Activated naive CD4-positive, alpha-beta T cell treated with Interleukin-2 at 50 U/mL for 16 hours (primary cell): ENCODE measurements at regions not wholly inside any gene's neighbourhood (a gene's known extent, or its start where the extent isn't known, plus 50 kb on each side); places are given as distances from the start of the nearest gene placed in this dataset.
"Not testable (repeated sequence)": the region's sequence is repeated elsewhere in the genome, so short reads cannot be mapped to it uniquely, and the experiment has no call there.

Source experiments
- DNase-seq: peaks from one replicate; pipeline ENCODE4 v3.0.0-alpha.2; 2020

- not testable (repeated sequence) for DNase-seq
Measured at GRCh38 chr6:14297118-14297517, 179.5 kb downstream of the CD83 start.

DNA sequence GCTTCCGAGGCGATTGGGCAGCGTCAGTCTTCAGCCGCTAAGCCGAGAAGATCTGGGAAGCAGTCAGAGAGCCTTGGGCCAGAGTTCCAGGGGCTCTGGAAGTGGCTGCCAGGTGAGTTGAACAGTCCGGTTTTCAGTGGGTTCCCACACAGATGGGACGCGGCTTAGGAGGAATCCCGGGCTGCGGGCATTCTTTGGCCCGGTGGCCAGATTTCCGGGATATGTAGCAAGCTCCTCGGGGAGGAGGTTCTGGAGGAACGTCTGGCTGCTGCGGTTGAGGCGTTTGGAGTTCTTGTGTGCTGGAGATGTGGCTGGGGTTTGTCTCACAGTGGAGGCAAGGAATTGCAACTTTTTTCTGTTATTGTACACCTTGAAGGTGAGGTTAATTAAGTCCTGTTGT lies 182.6 kb downstream of the CD83 start:
- DNase-seq: not testable (repeated sequence)

- not testable (repeated sequence) for DNase-seq
Measured at GRCh38 chr6:14300721-14301120, 183.1 kb downstream of the CD83 start.

DNA sequence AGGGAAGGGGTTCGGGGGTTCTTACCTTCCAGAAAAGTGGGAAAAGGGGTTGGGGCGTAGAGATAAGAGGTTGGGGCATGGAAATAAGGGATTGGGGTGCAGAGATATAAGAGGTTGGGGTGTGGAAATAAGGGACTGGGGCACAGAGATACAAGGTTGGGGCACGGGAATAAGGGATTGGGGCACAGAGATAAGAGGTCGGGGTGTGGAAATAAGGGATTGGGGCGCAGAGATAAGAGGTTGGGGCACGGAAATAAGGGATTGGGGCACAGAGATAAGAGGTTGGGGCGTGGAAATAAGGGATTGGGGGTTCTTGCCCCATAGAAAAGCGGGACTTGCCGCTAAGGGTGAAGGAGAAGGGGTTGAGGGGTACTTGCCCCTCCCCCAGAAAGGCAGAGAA lies 183.9 kb downstream of the CD83 start:
- DNase-seq: not testable (repeated sequence)

- no peak for DNase-seq
Measured at GRCh38 chr6:14305131-14305530, 187.6 kb downstream of the CD83 start.

GRCh38 chr6:14305624-14306023 lies 188.1 kb downstream of the CD83 start:
- DNase-seq: no peak

DNA sequence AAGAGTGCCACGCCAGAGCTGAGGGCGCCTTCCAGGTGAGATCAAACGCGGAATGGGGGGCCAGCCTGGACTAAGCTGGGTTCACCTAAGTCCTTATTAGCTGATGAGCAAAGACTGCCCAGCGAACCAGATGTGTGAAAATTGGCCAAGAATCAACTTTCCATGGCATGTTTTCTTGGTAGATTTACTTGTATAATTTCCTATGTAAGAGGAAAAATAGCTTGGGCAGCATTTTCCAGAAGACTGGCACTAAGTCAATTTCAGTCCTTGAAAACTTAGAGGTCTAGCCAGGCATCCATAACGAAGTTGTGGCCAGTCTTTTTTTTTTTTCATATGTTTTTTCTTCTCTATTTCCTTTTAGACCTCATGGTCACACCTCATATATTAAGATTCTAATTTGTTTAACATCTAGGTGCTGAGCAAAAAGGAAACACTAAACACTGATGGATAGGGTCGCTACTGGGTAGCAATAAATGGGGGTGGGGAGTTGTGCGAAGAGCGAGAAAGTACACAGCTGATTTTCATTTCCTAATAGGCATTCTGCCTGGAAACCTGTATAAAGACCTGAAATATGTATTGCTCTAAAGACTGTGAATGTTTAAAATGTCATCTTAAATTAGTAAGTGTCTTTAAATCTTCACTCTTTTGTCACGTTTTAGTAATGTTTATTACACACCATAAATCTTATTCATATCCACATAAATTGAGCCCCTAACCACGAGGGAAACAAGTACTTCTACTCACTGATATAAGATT lies 188.8 kb downstream of the CD83 start:
- no peak for DNase-seq

DNA sequence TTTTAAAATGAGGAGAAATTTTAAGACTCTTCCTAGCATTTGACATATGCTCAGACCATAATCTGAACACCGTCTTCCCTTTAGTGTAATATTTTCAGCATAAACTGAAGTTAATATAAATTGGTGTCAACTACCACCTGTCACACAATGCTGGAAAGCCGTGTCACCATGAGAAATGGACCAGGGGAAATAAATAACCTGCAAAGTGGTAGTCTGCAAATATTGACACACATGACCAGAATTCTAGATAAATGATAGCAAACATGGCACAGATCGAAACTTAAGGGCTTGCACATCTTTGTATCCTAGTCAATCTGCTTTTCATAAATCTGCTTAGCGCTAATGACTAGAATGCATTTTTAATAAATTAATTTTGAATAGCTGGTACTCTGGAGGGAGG lies 191.9 kb downstream of the CD83 start:
- DNase-seq: no peak

- DNase-seq: no peak
Measured at GRCh38 chr6:14309951-14310445, 192.4 kb downstream of the CD83 start.

GRCh38 chr6:14310960-14311359 lies 193.4 kb downstream of the CD83 start:
- DNase-seq: no peak

- DNase-seq: no peak
Measured at GRCh38 chr6:14312587-14312986, 195.0 kb downstream of the CD83 start.

- DNase-seq: no peak
Measured at GRCh38 chr6:14313248-14313647, 195.7 kb downstream of the CD83 start.

GRCh38 chr6:14315353-14315752 lies 197.8 kb downstream of the CD83 start:
- DNase-seq: no peak

DNA sequence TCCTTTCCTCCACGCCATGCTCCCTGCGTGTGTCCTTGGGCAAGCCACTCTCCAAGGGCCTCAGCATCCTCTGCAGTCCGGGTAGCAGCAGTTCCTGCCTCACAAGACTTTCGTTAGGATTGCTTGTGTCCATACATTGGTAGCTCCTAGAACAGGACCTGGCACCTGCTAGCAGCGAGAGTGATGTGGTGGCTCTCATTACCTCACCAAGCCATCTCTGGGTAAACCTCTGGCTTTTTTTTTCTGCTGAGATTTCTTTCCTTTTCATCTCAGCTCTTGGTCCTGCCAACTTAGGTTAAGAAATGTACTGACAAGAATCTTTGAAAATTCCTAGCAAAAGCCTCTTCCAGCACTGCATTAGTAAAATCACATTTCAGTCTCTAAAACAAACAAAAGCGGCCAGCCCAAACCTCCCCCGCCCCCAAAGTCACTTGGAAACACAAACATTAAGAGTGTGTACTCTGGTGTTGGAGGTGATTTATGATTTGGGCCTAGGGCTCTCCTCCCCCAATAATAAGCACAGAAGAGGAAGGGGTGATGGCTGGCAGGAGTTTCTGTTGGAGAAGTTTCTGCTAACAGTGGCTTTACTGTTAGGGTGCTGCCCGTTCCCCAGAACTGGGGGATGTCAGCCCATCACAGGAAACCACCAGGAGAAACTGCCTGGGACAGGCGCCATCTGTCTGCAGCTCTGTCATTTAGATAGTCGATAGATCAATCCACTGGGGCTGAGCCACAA lies 199.2 kb downstream of the CD83 start:
- no peak for DNase-seq

DNA sequence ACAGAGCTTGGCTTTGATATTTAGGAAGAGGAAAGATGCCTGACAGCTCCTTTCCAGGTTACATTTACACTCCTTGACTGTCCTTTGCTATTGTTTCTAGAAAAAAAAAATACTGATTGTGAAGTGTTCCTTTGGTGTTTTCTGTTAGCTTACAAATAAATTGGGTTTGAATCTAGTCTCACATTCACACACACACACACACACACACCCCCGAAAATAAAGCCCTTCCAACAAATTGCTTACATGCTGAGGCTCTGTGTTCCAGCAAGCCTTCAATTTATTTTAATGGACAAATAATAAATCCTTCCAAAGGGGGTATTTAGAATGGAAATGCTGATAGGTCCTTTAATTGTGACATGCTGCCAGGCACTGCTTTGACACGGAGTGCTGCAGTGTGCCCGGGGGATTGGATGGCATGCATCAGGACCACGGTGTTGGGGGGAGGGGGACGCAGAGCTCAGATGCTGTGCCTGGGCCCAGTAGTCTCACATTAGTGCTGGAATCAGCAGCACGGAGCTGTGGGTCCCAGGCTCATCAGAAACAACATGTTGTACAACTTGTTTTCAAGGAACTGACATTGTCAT lies 199.9 kb downstream of the CD83 start:
- no peak for DNase-seq

DNA sequence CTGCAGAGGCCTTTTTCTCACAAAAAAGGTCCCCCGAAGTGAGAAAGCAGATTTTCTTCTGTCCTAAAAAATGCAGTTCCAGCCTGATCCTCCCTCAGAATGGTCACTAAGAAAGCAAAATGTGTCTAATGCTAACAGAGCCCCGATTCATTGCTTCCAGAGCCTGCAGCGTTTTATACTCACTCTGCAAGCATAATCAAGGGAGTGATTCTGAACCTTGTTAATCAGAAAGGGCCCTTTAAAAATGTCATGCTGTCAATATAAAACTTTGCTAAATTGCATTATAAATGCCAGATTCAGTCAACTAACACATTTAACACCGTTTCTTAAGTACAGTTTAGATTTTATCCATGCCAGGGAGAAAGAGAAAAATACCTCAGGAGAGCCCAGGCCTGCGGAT lies 202.8 kb downstream of the CD83 start:
- no peak for DNase-seq

DNA sequence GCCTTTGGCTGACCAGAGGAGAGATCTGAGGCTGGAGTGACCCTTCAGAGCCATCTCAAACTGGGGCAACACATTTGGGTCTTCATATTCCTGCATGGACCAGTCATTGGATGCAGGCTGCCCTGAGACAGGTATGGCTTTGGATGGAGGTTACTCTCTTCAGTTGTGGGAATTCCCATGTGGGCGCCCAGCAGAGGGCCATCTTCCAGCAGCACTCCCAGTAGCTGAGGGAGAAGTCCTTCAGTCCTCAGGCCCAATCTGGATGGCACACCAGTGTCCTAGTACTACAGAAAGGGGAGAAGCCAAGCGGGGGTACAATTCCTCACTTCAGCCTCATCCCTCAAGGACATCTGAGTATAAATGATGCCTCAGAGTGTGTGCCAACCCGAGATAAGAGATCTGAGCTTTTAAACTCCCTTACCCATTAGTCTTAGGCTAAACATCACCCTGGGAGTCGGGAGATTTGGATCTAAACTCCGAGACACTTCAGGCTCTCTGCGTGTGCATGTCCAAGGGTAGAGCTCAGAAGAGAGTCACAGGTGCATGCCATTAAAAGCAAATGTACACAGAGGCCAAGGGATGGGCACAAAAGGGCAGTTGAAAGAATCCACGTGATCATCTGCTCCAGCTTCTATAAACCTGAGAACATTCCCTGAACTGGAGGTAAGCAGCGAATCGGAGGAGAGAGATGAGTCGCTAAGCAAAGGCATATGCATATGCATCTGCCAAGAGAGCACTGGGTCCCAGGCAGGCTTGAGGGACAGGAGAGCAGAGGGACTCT lies 204.6 kb downstream of the CD83 start:
- DNase-seq: no peak

DNA sequence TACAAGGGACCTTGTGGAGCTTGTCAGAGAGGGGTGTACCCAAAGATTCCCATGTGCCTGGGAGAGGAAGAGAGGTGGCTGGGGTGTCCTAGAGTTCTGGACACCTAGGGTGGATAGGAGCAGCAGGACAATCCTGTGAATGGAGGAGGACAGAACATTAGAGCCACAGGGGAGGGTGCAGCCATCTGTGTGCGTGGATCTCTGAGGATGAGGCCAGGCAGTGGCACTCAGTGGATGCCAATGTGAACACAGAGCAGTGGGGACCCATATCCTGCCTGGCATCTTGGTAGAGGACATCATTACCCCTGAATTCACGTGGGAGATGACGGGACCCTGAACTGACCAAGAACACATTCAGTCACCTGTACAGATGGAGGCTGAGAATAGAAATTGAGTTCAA lies 205.3 kb downstream of the CD83 start:
- DNase-seq: no peak

GRCh38 chr6:14326774-14327173 lies 209.2 kb downstream of the CD83 start:
- no peak for DNase-seq

DNA sequence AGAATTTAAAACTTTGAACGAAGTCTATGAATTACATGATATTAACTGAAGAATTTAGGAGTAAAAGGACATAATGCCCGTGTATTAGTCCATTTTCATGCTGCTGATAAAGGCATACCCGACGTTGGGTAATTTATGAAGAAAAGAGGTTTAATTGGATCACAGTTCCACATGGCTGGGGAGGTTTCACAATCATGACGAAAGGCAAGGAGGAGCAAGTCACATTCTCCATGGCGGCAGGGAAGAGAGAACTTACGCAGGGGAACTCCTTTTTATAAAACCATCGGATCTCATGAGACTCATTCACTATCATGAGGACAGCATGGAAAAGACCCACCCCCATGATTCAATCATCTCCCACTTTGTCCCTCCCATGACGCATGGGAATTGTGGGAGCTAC lies 210.6 kb downstream of the CD83 start:
- DNase-seq: no peak

DNA sequence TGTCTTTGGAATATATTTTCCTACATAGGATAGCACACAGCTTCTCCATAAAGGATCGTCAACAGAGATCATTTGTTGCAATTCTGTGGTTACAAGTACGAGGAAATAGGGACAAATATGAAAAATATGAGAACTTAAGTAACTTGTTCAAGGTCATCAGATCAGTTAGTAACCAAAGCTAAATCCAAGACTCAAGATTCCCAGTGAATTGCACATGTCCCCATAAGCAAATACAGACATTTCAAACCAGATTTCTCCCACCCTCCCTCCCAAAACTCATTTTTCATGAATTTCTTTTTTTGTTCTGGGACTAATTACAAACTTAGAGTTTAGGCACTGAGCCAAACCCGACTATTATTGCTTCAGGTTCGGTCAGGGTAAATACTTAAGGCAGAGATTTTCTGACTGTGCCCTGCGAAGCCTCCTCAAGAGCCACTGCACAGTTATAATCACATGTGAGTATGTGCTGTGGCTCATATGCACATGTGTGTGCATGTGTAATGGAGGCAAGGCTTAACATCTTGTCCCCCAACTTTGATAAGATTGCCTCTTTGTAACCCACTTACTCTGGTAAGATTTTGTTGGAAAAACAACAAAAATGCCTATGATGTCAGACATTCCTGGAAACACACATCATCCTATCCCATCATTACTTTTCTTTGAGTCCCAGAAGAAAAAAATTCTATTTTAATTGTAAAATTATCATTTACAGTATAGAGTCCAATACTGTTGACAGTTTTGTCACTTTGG lies 216.2 kb downstream of the CD83 start:
- no peak for DNase-seq

DNA sequence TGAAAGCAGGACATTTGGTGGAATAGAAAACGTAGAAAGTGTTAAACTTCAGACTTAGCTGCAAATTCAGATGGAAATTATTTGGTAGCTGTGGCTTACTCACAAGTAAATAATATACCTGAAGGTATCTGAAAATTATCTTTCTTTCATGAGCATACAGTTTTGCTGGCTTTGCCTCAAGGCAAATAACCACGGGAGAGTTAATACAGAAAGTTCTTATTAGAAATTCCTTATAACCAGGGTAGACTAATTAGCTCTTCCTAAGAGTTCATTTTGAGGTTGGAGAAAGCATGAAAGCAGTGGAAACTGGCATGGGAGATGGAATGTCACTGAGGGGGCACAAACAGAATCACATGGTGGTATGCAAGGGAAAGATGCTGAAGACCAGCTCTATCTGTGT lies 217.5 kb downstream of the CD83 start:
- no peak for DNase-seq
